Activated naive CD4-positive, alpha-beta T cell treated with anti-CD3 and anti-CD28 coated beads for 36 hours (primary cell): ENCODE measurements at regions not wholly inside any gene's neighbourhood (a gene's known extent, or its start where the extent isn't known, plus 50 kb on each side); places are given as distances from the start of the nearest gene placed in this dataset.

ENCODE experiments used
- CTCF ChIA-PET: fragments of 350-600 bp; sonication (Branson Sonifier 250); formaldehyde crosslinking; loops from one replicate; lab custom pipeline; 2021; ENCODE audit warnings: antibody characterized with exemption; lab: Charles Lee
- DNase-seq: peaks from one replicate; pipeline ENCODE4 v3.0.0-alpha.2; 2020
- H3K27ac Mint-ChIP-seq: one replicate; pipeline ENCODE4 v1.8.0; 2021; ENCODE audit warnings: mild to moderate bottlenecking, mixed read lengths
- H3K27me3 Mint-ChIP-seq: one replicate; pipeline ENCODE4 v1.8.0; 2021; ENCODE audit warnings: low read depth, mixed read lengths
- H3K36me3 Mint-ChIP-seq: one replicate; pipeline ENCODE4 v1.8.0; 2021; ENCODE audit warnings: low read depth, mixed read lengths
- H3K4me1 Mint-ChIP-seq: one replicate; pipeline ENCODE4 v1.8.0; 2021; ENCODE audit warnings: low read depth, mixed read lengths
- H3K4me3 Mint-ChIP-seq: one replicate; pipeline ENCODE4 v1.8.0; 2021; ENCODE audit warnings: mild to moderate bottlenecking, moderate library complexity, mixed read lengths
- H3K9me3 Mint-ChIP-seq: one replicate; pipeline ENCODE4 v1.8.0; 2021; ENCODE audit warnings: mixed read lengths
- intact Hi-C: fragments of 100-400 bp; cut with micrococcal nuclease; formaldehyde crosslinking; loops from one replicate; pipeline ENCODE4 v1.15.1; 2023

DNA sequence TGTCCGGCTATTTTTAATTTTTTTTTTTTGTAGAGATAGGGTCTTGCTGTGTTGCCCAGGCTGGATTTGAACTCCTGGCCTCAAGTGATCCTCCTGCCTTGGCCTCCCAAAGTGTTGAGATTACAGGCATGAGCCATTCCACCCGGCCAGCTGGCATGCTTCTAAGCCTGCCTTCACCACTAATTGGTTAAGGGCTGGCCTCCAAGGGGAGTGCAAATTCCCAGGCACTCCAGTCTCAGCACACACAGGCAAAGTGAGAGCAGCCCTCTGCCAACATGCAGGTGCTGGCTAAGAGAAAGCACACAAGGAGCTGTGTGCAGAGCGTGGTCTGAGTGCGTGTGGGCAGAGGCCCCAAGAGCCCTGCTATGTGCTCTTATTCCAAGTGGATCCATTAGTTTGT lies 149.8 kb upstream of the HS3ST2 start:
- H3K27me3 Mint-ChIP-seq, result no peaks in the 10 kb centered on the region
- no peaks in the 10 kb centered on the region for H3K4me1 Mint-ChIP-seq
- no peak overlapping the region for H3K4me3 Mint-ChIP-seq
- intact Hi-C loops, result no loop called here
- CTCF ChIA-PET, result interaction anchor here (0.7 kb wide), 1 partner anchor 245 kb away, joined by 4 read pairs; no protein-coding TSS in a partner anchor
- no peaks in the 10 kb centered on the region for H3K36me3 Mint-ChIP-seq
- H3K27ac Mint-ChIP-seq, result no peak overlapping the region
- H3K9me3 Mint-ChIP-seq, result no peaks in the 10 kb centered on the region
- DNase-seq, result no peak

- H3K9me3 Mint-ChIP-seq, result no peaks in the 10 kb centered on the region
- no peak overlapping the region for H3K4me3 Mint-ChIP-seq
- H3K4me1 Mint-ChIP-seq, result no peaks in the 10 kb centered on the region
- intact Hi-C loops, result no loop called here
- no peak for DNase-seq
- CTCF ChIA-PET, result no interaction called here
- no peaks in the 10 kb centered on the region for H3K36me3 Mint-ChIP-seq
- H3K27ac Mint-ChIP-seq, result no peak overlapping the region
- no peaks in the 10 kb centered on the region for H3K27me3 Mint-ChIP-seq
Measured at GRCh38 chr16:22664561-22664997, 149.4 kb upstream of the HS3ST2 start.

- no peaks in the 10 kb centered on the region for H3K36me3 Mint-ChIP-seq
- intact Hi-C loops, result no loop called here
- DNase-seq, result no peak
- H3K4me1 Mint-ChIP-seq, result no peaks in the 10 kb centered on the region
- H3K27me3 Mint-ChIP-seq, result no peaks in the 10 kb centered on the region
- H3K9me3 Mint-ChIP-seq, result no peaks in the 10 kb centered on the region
- H3K27ac Mint-ChIP-seq, result no peak overlapping the region
- no peak overlapping the region for H3K4me3 Mint-ChIP-seq
- CTCF ChIA-PET, result no interaction called here
Measured at GRCh38 chr16:22665048-22665797, 148.7 kb upstream of the HS3ST2 start.

- Mint-ChIP-seq H3K4me3 (no peak overlapping the region), H3K27me3 (no peaks in the 10 kb centered on the region), H3K4me1 (no peaks in the 10 kb centered on the region), H3K36me3 (no peaks in the 10 kb centered on the region), H3K9me3 (no peaks in the 10 kb centered on the region), H3K27ac (no peak overlapping the region)
- intact Hi-C loops, result no loop called here
- no peak for DNase-seq
- CTCF ChIA-PET, result no interaction called here
Measured at GRCh38 chr16:22665803-22666202, 148.2 kb upstream of the HS3ST2 start.

GRCh38 chr16:22668318-22668717 lies 145.6 kb upstream of the HS3ST2 start:
- Mint-ChIP-seq H3K4me3 (no peak overlapping the region), H3K27me3 (no peaks in the 10 kb centered on the region), H3K27ac (no peak overlapping the region), H3K9me3 (no peaks in the 10 kb centered on the region), H3K36me3 (no peaks in the 10 kb centered on the region), H3K4me1 (no peaks in the 10 kb centered on the region)
- intact Hi-C loops, result no loop called here
- DNase-seq, result no peak
- CTCF ChIA-PET, result no interaction called here

GRCh38 chr16:22670044-22670536 lies 143.9 kb upstream of the HS3ST2 start:
- CTCF ChIA-PET, result interaction anchor here (1.1 kb wide), 1 partner anchor 12 kb away, joined by 5 read pairs; no protein-coding TSS in a partner anchor
- Mint-ChIP-seq H3K27ac (no peak overlapping the region), H3K36me3 (no peaks in the 10 kb centered on the region), H3K27me3 (no peaks in the 10 kb centered on the region), H3K4me3 (no peak overlapping the region), H3K9me3 (no peaks in the 10 kb centered on the region), H3K4me1 (no peaks in the 10 kb centered on the region)
- intact Hi-C loops, result no loop called here
- DNase-seq, result no peak

GRCh38 chr16:22670551-22671041 lies 143.4 kb upstream of the HS3ST2 start:
- intact Hi-C loops, result no loop called here
- H3K27me3 Mint-ChIP-seq, result no peaks in the 10 kb centered on the region
- H3K4me1 Mint-ChIP-seq, result no peaks in the 10 kb centered on the region
- DNase-seq, result peak; percentile 13
- H3K4me3 Mint-ChIP-seq, result no peak overlapping the region
- no peaks in the 10 kb centered on the region for H3K9me3 Mint-ChIP-seq
- H3K27ac Mint-ChIP-seq, result no peak overlapping the region
- CTCF ChIA-PET, result interaction anchor here (1.1 kb wide), 1 partner anchor 11 kb away, joined by 5 read pairs; no protein-coding TSS in a partner anchor
- H3K36me3 Mint-ChIP-seq, result no peaks in the 10 kb centered on the region

DNA sequence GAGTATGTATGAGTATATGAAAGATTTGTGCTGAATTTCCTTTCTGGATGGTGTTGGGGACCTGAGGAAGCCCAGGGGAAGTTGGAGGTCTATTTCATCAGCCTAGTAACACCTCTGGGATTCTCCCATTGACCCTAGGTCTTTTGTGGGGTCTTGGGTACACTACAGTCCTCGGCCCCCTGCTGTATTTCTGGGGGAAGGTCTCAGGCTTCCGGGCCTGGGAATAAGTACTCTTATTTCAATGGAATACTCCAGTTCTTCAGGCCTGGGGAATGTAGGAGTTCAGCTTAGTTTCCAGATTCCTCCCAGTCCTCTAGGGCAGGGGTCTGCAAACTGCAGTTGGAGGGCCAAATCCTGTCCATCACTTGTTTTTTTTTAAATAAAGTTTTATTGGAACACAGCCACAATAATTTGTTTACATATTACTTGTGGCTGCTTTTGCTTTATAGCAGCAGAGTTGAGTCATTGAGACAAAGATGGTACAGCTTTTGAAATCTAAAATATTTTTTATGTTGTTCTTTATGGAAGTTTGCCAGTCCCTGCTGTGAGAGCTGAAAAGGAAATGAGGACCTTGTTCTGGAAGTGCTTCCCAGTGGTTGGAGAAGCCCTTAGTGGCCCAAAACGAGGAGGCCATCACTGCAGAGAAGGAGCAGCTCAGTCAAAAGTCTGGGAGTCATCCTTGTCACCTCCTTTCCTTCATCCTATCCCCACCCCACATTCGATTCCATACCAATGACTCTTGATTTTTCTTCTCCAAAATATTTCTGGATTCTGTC lies 142.5 kb upstream of the HS3ST2 start:
- no peaks in the 10 kb centered on the region for H3K27me3 Mint-ChIP-seq
- no peaks in the 10 kb centered on the region for H3K4me1 Mint-ChIP-seq
- no peak overlapping the region for H3K4me3 Mint-ChIP-seq
- intact Hi-C loops, result no loop called here
- H3K36me3 Mint-ChIP-seq, result no peaks in the 10 kb centered on the region
- H3K27ac Mint-ChIP-seq, result no peak overlapping the region
- CTCF ChIA-PET, result no interaction called here
- no peak for DNase-seq
- no peaks in the 10 kb centered on the region for H3K9me3 Mint-ChIP-seq

GRCh38 chr16:22672830-22673210 lies 141.1 kb upstream of the HS3ST2 start:
- no peak overlapping the region for H3K27ac Mint-ChIP-seq
- CTCF ChIA-PET, result no interaction called here
- no peaks in the 10 kb centered on the region for H3K4me1 Mint-ChIP-seq
- intact Hi-C loops, result no loop called here
- no peaks in the 10 kb centered on the region for H3K36me3 Mint-ChIP-seq
- DNase-seq, result no peak
- no peaks in the 10 kb centered on the region for H3K9me3 Mint-ChIP-seq
- peaks cover 2% of the 10 kb centered on the region for H3K27me3 Mint-ChIP-seq
- no peak overlapping the region for H3K4me3 Mint-ChIP-seq

GRCh38 chr16:22673421-22673831 lies 140.5 kb upstream of the HS3ST2 start:
- CTCF ChIA-PET, result no interaction called here

GRCh38 chr16:22674832-22675191 lies 139.2 kb upstream of the HS3ST2 start:
- Mint-ChIP-seq H3K4me1 (no peaks in the 10 kb centered on the region), H3K27ac (no peak overlapping the region), H3K36me3 (no peaks in the 10 kb centered on the region), H3K9me3 (no peaks in the 10 kb centered on the region), H3K27me3 (peaks cover 2% of the 10 kb centered on the region), H3K4me3 (no peak overlapping the region)
- DNase-seq, result no peak
- CTCF ChIA-PET, result interaction anchor here (0.7 to 1.3 kb wide), 2 partner anchors 1374 to 1505 kb away, joined by 3 read pairs; no protein-coding TSS in a partner anchor
- intact Hi-C loops, result no loop called here

More at GRCh38 chr16:22673421-22673831, 140.5 kb upstream of the HS3ST2 start:
- Mint-ChIP-seq H3K9me3 (no peaks in the 10 kb centered on the region), H3K27ac (no peak overlapping the region), H3K36me3 (no peaks in the 10 kb centered on the region), H3K4me3 (no peak overlapping the region), H3K4me1 (no peaks in the 10 kb centered on the region), H3K27me3 (peaks cover 2% of the 10 kb centered on the region)
- DNase-seq, result no peak
- intact Hi-C loops, result no loop called here

GRCh38 chr16:22675745-22676540 lies 138.0 kb upstream of the HS3ST2 start:
- H3K4me1 Mint-ChIP-seq, result no peaks in the 10 kb centered on the region
- H3K4me3 Mint-ChIP-seq, result no peak overlapping the region
- no peak overlapping the region for H3K27ac Mint-ChIP-seq
- H3K9me3 Mint-ChIP-seq, result no peaks in the 10 kb centered on the region
- DNase-seq, result no peak
- peaks cover 2% of the 10 kb centered on the region for H3K27me3 Mint-ChIP-seq
- H3K36me3 Mint-ChIP-seq, result no peaks in the 10 kb centered on the region
- intact Hi-C loops, result no loop called here
- CTCF ChIA-PET, result interaction anchor here (1.3 kb wide), 1 partner anchor 1375 kb away, joined by 3 read pairs; no protein-coding TSS in a partner anchor
